ENCODE measurements at regions not wholly inside any gene's neighbourhood (a gene's known extent, or its start where the extent isn't known, plus 50 kb on each side); places are given as distances from the start of the nearest gene placed in this dataset.

DNA sequence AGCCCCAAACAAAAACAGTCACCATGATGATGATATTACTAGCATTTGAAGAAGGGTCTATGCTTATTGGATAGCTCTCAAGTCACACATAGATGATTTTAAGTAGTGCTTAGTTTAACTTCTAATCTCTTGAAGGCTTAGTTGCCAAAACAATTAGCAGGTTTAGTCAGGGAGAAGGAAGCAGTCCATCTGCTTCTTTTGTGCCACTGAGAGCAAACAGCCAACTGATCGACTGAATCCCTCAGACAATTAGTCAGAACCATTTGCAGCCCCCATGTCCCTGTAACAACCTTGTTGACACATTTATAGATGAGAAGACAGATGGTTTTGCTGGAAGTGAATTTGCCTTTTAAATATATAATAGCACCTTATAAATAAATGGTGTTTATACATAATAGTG is 585.1 kb upstream of the SUCLG2 start:
- Histone ChIP-seq H3K4me3 (no peak overlapping the region), H3K9me3 (no peaks in the 10 kb centered on the region), H3K4me1 (no peaks in the 10 kb centered on the region), H3K36me3 (no peaks in the 10 kb centered on the region), H3K27me3 (ENCODE audit: low read depth) (no peaks in the 10 kb centered on the region), H3K27ac (no peak overlapping the region)
- ATAC-seq (no peak), DNase-seq (no peak)
- TF ChIP-seq, protein P1, sequence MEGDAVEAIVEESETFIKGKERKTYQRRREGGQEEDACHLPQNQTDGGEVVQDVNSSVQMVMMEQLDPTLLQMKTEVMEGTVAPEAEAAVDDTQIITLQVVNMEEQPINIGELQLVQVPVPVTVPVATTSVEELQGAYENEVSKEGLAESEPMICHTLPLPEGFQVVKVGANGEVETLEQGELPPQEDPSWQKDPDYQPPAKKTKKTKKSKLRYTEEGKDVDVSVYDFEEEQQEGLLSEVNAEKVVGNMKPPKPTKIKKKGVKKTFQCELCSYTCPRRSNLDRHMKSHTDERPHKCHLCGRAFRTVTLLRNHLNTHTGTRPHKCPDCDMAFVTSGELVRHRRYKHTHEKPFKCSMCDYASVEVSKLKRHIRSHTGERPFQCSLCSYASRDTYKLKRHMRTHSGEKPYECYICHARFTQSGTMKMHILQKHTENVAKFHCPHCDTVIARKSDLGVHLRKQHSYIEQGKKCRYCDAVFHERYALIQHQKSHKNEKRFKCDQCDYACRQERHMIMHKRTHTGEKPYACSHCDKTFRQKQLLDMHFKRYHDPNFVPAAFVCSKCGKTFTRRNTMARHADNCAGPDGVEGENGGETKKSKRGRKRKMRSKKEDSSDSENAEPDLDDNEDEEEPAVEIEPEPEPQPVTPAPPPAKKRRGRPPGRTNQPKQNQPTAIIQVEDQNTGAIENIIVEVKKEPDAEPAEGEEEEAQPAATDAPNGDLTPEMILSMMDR (IDR thresholded peaks at IDR 0.05), result no peak
- intact Hi-C loops (cut with DNase I), result no loop called here

DNA sequence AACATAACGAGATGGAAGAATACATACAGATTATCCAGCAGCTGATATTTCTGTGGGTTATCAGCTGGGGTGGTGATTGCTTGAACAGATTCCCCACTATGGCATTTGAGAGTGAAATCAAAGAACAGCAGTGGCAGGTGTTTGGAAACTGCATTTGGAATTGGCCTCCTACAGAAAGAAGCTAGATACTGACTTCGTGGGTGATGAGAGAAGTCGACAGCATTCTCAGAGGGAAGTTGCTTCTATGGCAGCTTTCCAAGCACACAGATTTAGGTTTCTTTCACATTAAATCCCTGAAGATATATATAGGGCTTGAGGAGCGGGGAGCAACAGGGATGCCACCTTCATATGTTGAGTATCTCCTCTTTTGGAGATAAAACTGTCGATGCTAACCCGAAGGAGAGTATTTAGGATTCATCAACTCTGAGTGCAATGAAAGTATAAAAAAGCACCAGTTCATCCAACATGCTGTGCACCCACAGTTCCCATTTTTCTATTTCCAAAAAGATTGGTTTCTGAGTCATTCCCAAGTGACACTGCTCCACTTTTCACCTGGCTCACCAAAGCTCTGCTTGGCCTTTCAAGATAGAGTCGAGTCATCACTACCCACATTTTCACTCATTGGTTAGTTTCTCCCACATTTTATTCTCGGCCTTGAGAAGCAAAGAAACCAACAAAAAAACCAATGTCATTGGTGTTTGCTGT is 579.8 kb upstream of the SUCLG2 start:
- intact Hi-C loops (cut with DNase I), result no loop called here
- no peaks in the 10 kb centered on the region for H3K36me3 ChIP-seq
- no peak overlapping the region for H3K27ac ChIP-seq
- no peak for ATAC-seq
- DNase-seq, result no peak
- no peak overlapping the region for H3K4me3 ChIP-seq
- H3K9me3 ChIP-seq, result no peaks in the 10 kb centered on the region
- no peaks in the 10 kb centered on the region for H3K4me1 ChIP-seq
- TF ChIP-seq, protein P1 (IDR thresholded peaks at IDR 0.05), result no peak
- H3K27me3 ChIP-seq (ENCODE audit: low read depth), result no peaks in the 10 kb centered on the region

DNA sequence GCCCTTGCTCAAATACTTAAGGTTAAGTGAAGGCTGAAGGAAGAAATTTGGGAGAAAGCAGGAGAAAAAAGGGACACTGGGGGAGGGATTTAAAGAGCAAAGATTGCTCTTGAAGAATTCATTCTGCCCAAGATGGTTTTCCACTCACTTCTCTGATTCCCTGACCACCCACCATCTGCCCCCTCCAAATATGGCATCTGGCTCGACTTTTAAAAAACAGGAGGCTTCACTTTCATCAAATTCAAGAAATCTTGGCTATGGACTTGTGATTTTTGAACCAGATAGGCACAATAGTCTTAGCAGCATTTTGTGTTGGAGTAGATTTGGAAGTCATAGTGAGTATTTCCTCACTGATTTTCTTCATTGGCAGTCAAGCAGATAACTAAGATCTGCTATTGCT is 574.4 kb upstream of the SUCLG2 start:
- no peaks in the 10 kb centered on the region for H3K4me1 ChIP-seq
- no peak overlapping the region for H3K27ac ChIP-seq
- intact Hi-C loops (cut with DNase I), result no loop called here
- no peak for ATAC-seq
- H3K4me3 ChIP-seq, result no peak overlapping the region
- TF ChIP-seq, protein P1 (IDR thresholded peaks at IDR 0.05), result no peak
- no peak for DNase-seq
- H3K9me3 ChIP-seq, result no peaks in the 10 kb centered on the region
- H3K27me3 ChIP-seq (ENCODE audit: low read depth), result no peaks in the 10 kb centered on the region
- no peaks in the 10 kb centered on the region for H3K36me3 ChIP-seq

DNA sequence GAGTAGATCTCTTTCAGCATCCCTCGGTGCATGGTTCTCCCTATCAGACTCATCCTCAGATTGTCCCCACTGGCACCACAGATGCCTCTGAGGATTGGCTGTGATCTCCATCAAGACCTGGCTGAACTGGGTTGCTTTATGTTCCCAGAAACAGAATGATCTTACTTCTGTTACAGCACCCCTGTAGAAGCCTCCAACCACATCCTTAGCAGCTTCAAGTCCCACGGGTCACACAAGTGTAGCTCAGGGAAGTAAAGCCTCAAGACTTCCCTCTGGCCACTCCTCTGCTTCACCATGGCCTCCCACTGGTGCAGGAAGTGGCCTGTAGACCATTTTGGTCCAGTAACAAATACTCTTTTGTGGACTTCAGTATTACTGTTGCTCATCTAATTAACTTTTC is 566.4 kb upstream of the SUCLG2 start:
- H3K27me3 ChIP-seq (ENCODE audit: low read depth), result no peaks in the 10 kb centered on the region
- TF ChIP-seq, protein P1 (IDR thresholded peaks at IDR 0.05), result no peak
- intact Hi-C loops (cut with DNase I), result no loop called here

DNA sequence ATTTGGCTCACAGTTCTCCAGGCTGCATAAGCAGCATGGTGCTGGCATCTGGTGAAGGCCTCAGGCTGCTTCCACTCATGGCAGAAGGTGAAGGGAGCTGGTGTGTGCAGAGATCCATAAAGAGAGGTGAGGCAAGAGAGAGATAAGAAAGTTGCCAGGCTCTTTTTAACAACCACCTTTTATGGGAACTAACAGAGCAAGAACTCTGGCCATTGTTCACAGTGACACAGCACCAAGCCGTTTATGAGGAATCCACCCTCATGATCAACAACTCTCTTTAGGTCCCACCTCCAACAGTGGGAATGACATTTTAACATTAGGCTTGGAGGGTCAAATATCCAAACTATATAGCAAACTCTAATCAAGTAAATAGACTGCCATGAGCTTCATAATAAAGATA is 557.2 kb upstream of the SUCLG2 start:
- intact Hi-C loops (cut with DNase I), result no loop called here
- no peak for ATAC-seq

More for the DNA sequence above, 566.4 kb upstream of the SUCLG2 start:
- Histone ChIP-seq H3K9me3 (no peaks in the 10 kb centered on the region), H3K36me3 (no peaks in the 10 kb centered on the region), H3K27ac (no peak overlapping the region), H3K4me3 (no peak overlapping the region), H3K4me1 (no peaks in the 10 kb centered on the region)
- ATAC-seq, result no peak
- DNase-seq, result no peak

More for the DNA sequence above, 557.2 kb upstream of the SUCLG2 start:
- no peak for DNase-seq
- H3K4me1 ChIP-seq, result no peaks in the 10 kb centered on the region
- TF ChIP-seq, protein P1 (IDR thresholded peaks at IDR 0.05), result no peak
- H3K27ac ChIP-seq, result no peak overlapping the region
- no peaks in the 10 kb centered on the region for H3K9me3 ChIP-seq
- H3K27me3 ChIP-seq (ENCODE audit: low read depth), result no peaks in the 10 kb centered on the region
- H3K4me3 ChIP-seq, result no peak overlapping the region
- H3K36me3 ChIP-seq, result no peaks in the 10 kb centered on the region

All from lower lobe of right lung (tissue), 2 donors.